NT2/D1 (cell line): ENCODE measurements at regions not wholly inside any gene's neighbourhood (a gene's known extent, or its start where the extent isn't known, plus 50 kb on each side); places are given as distances from the start of the nearest gene placed in this dataset.

Experiments used
- YY1 ChIP-seq: IDR thresholded peaks from 2 replicates; pipeline ENCODE4 v1.6.1; 2011; ENCODE audit not compliant: insufficient read length, insufficient read depth
- ZNF274 ChIP-seq: IDR thresholded peaks from 2 replicates; pipeline ENCODE4 v1.6.1; 2011; ENCODE audit warnings: mild to moderate bottlenecking, low read depth, low read length

DNA sequence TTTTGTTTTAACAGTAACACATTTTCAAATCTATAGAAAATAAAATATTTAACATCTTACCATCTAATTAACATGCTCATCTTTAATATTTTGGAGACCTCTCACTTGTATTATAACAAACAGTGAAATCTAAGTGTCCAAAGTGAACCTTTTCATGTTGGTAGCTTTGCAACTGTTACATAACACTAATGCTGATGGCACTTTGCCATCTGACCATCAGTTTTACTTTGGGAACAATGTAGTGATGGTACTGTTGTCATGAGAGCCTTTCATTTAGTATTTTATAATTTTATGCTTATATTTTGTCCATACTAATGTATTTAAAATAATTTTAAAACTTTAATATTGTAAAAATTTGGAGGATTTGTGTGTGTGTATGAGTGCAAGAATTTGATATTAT lies 1017.0 kb upstream of the KCND2 start:
- TF ChIP-seq ZNF274 = no peak
- no peak for TF ChIP-seq YY1
